ENCODE measurements at regions not wholly inside any gene's neighbourhood (a gene's known extent, or its start where the extent isn't known, plus 50 kb on each side); places are given as distances from the start of the nearest gene placed in this dataset.

DNA sequence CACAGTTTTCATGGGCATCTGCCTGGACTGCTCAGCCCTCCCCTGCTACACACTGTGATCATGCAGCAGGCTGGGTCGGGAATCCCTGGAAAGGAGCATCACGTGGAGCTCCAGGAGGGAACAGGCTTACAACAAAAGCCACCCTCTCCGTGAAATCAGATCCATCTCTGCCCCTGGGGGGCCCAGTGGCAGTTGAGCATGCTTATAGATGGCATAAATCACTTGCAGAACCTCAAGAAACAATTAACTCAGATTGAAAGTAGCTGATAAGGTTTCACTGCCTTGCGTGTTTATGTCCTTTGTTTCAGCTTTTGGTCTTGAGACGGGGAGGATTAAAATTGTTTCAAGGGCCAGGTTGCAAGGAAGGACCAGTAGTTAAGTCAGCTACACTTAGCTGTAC, 354.8 kb upstream of the MEIS1 start:
- no peak overlapping the region for H3K4me2 ChIP-seq (ENCODE audit: low read depth, low read length, poor library complexity, severe bottlenecking)
- H2AFZ ChIP-seq (ENCODE audit: low read length) = no peak overlapping the region
- no peaks in the 10 kb centered on the region for H3K4me1 ChIP-seq (ENCODE audit: insufficient read depth, low read length, poor library complexity, severe bottlenecking)
- no peaks in the 10 kb centered on the region for H3K9me2 ChIP-seq (replicated peaks; ENCODE audit: low read depth, low read length)
- H3K27me3 ChIP-seq (ENCODE audit: insufficient read depth, low read length, poor library complexity, severe bottlenecking) = no peaks in the 10 kb centered on the region
- no peak overlapping the region for H3K4me3 ChIP-seq (ENCODE audit: low read length, poor library complexity, severe bottlenecking)
- H3K36me3 ChIP-seq (ENCODE audit: insufficient read depth, low read length) = no peaks in the 10 kb centered on the region
- no peak for TF ChIP-seq EZH2phosphoT487 (IDR thresholded peaks at IDR 0.05; ENCODE audit: borderline replicate concordance)
- TF ChIP-seq, protein P1, sequence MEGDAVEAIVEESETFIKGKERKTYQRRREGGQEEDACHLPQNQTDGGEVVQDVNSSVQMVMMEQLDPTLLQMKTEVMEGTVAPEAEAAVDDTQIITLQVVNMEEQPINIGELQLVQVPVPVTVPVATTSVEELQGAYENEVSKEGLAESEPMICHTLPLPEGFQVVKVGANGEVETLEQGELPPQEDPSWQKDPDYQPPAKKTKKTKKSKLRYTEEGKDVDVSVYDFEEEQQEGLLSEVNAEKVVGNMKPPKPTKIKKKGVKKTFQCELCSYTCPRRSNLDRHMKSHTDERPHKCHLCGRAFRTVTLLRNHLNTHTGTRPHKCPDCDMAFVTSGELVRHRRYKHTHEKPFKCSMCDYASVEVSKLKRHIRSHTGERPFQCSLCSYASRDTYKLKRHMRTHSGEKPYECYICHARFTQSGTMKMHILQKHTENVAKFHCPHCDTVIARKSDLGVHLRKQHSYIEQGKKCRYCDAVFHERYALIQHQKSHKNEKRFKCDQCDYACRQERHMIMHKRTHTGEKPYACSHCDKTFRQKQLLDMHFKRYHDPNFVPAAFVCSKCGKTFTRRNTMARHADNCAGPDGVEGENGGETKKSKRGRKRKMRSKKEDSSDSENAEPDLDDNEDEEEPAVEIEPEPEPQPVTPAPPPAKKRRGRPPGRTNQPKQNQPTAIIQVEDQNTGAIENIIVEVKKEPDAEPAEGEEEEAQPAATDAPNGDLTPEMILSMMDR (conservative IDR thresholded peaks at IDR 0.05; ENCODE audit: low read length) = no peak
- no peaks in the 10 kb centered on the region for H3K9me3 ChIP-seq (ENCODE audit: insufficient read depth, low read depth, low read length)
- no peaks in the 10 kb centered on the region for H3F3A ChIP-seq (ENCODE audit: low read depth)
- H3K9ac ChIP-seq (ENCODE audit: low read depth, low read length, poor library complexity, severe bottlenecking) = no peak overlapping the region
- no peaks in the 10 kb centered on the region for H3K79me2 ChIP-seq (ENCODE audit: insufficient read depth, low read length)
- no peaks in the 10 kb centered on the region for H4K20me1 ChIP-seq (ENCODE audit: insufficient read depth, low read length, poor library complexity, severe bottlenecking)

- Histone ChIP-seq H3K79me2 (ENCODE audit: insufficient read depth, low read length) (no peaks in the 10 kb centered on the region), H3K9ac (ENCODE audit: low read depth, low read length, poor library complexity, severe bottlenecking) (no peak overlapping the region), H3K36me3 (ENCODE audit: insufficient read depth, low read length) (no peaks in the 10 kb centered on the region), H3K9me3 (ENCODE audit: insufficient read depth, low read depth, low read length) (no peaks in the 10 kb centered on the region), H4K20me1 (ENCODE audit: insufficient read depth, low read length, poor library complexity, severe bottlenecking) (no peaks in the 10 kb centered on the region), H3F3A (ENCODE audit: low read depth) (no peaks in the 10 kb centered on the region), H2AFZ (ENCODE audit: low read length) (no peak overlapping the region), H3K27me3 (ENCODE audit: insufficient read depth, low read length, poor library complexity, severe bottlenecking) (no peaks in the 10 kb centered on the region), H3K9me2 (replicated peaks; ENCODE audit: low read depth, low read length) (no peaks in the 10 kb centered on the region), H3K4me1 (ENCODE audit: insufficient read depth, low read length, poor library complexity, severe bottlenecking) (no peaks in the 10 kb centered on the region), H3K4me2 (ENCODE audit: low read depth, low read length, poor library complexity, severe bottlenecking) (no peak overlapping the region), H3K4me3 (ENCODE audit: low read length, poor library complexity, severe bottlenecking) (no peak overlapping the region)
- no peak for TF ChIP-seq EZH2phosphoT487 (IDR thresholded peaks at IDR 0.05; ENCODE audit: borderline replicate concordance)
- TF ChIP-seq, protein P1 (conservative IDR thresholded peaks at IDR 0.05; ENCODE audit: low read length) = no peak
These were observed 361.8 kb upstream of the MEIS1 start for GRCh38 chr2:66073172-66073571.

- Histone ChIP-seq H3K9me2 (replicated peaks; ENCODE audit: low read depth, low read length) (no peaks in the 10 kb centered on the region), H3K4me2 (ENCODE audit: low read depth, low read length, poor library complexity, severe bottlenecking) (no peak overlapping the region), H3K27me3 (ENCODE audit: insufficient read depth, low read length, poor library complexity, severe bottlenecking) (no peaks in the 10 kb centered on the region), H2AFZ (ENCODE audit: low read length) (no peak overlapping the region), H4K20me1 (ENCODE audit: insufficient read depth, low read length, poor library complexity, severe bottlenecking) (no peaks in the 10 kb centered on the region), H3K36me3 (ENCODE audit: insufficient read depth, low read length) (no peaks in the 10 kb centered on the region), H3K4me1 (ENCODE audit: insufficient read depth, low read length, poor library complexity, severe bottlenecking) (no peaks in the 10 kb centered on the region), H3K9me3 (ENCODE audit: insufficient read depth, low read depth, low read length) (no peaks in the 10 kb centered on the region), H3F3A (ENCODE audit: low read depth) (no peaks in the 10 kb centered on the region), H3K79me2 (ENCODE audit: insufficient read depth, low read length) (no peaks in the 10 kb centered on the region), H3K4me3 (ENCODE audit: low read length, poor library complexity, severe bottlenecking) (no peak overlapping the region), H3K9ac (ENCODE audit: low read depth, low read length, poor library complexity, severe bottlenecking) (no peak overlapping the region)
- TF ChIP-seq, protein P1 (conservative IDR thresholded peaks at IDR 0.05; ENCODE audit: low read length) = no peak
- no peak for TF ChIP-seq EZH2phosphoT487 (IDR thresholded peaks at IDR 0.05; ENCODE audit: borderline replicate concordance)
These were observed 364.0 kb upstream of the MEIS1 start for GRCh38 chr2:66070721-66071602.

Data from Loucy (cell line).